Lung (tissue), 11 donors: ENCODE measurements at regions not wholly inside any gene's neighbourhood (a gene's known extent, or its start where the extent isn't known, plus 50 kb on each side); places are given as distances from the start of the nearest gene placed in this dataset.
A peak's percentile ranks its signal among the peaks of the same experiment; 100 is the strongest.

ENCODE experiments used
- ATAC-seq: fragments of 200-7000 bp; cut with Tn5 transposase; one replicate; pipeline ENCODE4 v1.9.1; 2020; ENCODE audit warnings: moderate number of reproducible peaks; ENCODE audit not compliant: insufficient read depth, low FRiP score
- DNase-seq, 3 donors: peaks; one replicate each; pipeline ENCODE4 v3.0.0-alpha.2; 2013 to 2017
- H3K27ac ChIP-seq, 2 donors: one replicate each; pipeline ENCODE4 v1.5.1; 2013; ENCODE audit warnings: mild to moderate bottlenecking in 2 of 2, moderate library complexity in 2 of 2, control low read depth in 1 of 2, inconsistent platforms in 1 of 2, low read depth in 1 of 2, low read length in 1 of 2
- H3K27me3 ChIP-seq, 3 donors: one replicate each; pipeline ENCODE4 v1.5.1; 2013; ENCODE audit warnings: low read length in 2 of 3; ENCODE audit not compliant: control insufficient read depth in 3 of 3, insufficient read depth in 3 of 3
- H3K36me3 ChIP-seq, 4 donors: one replicate each; pipeline ENCODE4 v1.5.1; 2013; ENCODE audit warnings: low read length in 4 of 4, mild to moderate bottlenecking in 1 of 4, moderate library complexity in 1 of 4; ENCODE audit not compliant: control insufficient read depth in 4 of 4, insufficient read depth in 4 of 4
- H3K4me1 ChIP-seq, 5 donors: one replicate each; pipeline ENCODE4 v1.5.1; 2013; ENCODE audit warnings: low read length in 5 of 5, mild to moderate bottlenecking in 2 of 5, moderate library complexity in 1 of 5; ENCODE audit not compliant: control insufficient read depth in 5 of 5, insufficient read depth in 5 of 5
- H3K4me3 ChIP-seq: one replicate; pipeline ENCODE4 v1.5.1; 2013; ENCODE audit warnings: mild to moderate bottlenecking, control low read depth, moderate library complexity
- H3K9ac ChIP-seq, 2 donors: one replicate each; pipeline ENCODE4 v1.5.1; 2013; ENCODE audit warnings: low read length in 2 of 2, control low read depth in 1 of 2; ENCODE audit not compliant: insufficient read depth in 1 of 2
- H3K9me3 ChIP-seq, 4 donors: one replicate each; pipeline ENCODE4 v1.5.1; 2013; ENCODE audit warnings: low read length in 3 of 4, mild to moderate bottlenecking in 1 of 4, moderate library complexity in 1 of 4; ENCODE audit not compliant: control insufficient read depth in 4 of 4, insufficient read depth in 3 of 4
- CTCF ChIP-seq: IDR thresholded peaks from 2 replicates; pipeline ENCODE4 v1.5.1; 2012; ENCODE audit warnings: mild to moderate bottlenecking; ENCODE audit errors: control extremely low read depth, extremely low read depth
- WGBS, 2 donors: extraction: QIAGEN DNeasy Blood & Tissue Kit; methylation state at CpG; one replicate each; pipeline ENCODE4 v1.1.7; 2013; 5-methylcytosine and 5-hydroxymethylcytosine counted together
- donor health status: control.
- donor health status: control.
- donor health status: Bipolar disorder and iron deficiency.
- donor health status: healthy.
- donor health status: DM: yes; HTN: yes; CAD: no.

- no peak for TF ChIP-seq CTCF
- H3K27me3 ChIP-seq = no peaks in the 10 kb centered on the region
- no peak overlapping the region for H3K4me3 ChIP-seq
- WGBS, 2 donors = 66 to 85% methylated on average over 2 of the region's 2 CpGs
- no peak overlapping the region for H3K27ac ChIP-seq
- H3K36me3 ChIP-seq = no peaks in the 10 kb centered on the region
- DNase-seq (no peak), ATAC-seq (no peak)
- H3K4me1 ChIP-seq = peaks cover 0 to 9% (median 0%) of the 10 kb centered on the region in 5 donors
- H3K9ac ChIP-seq = no peak overlapping the region
- H3K9me3 ChIP-seq = no peaks in the 10 kb centered on the region
Measured at GRCh38 chr6:47403801-47404200, 73.8 kb upstream of the CD2AP start.

GRCh38 chr6:47404435-47404834 is 73.2 kb upstream of the CD2AP start:
- no peak for ATAC-seq
- WGBS, 2 donors = 85 to 91% methylated on average over 4 of the region's 4 CpGs
- no peaks in the 10 kb centered on the region for H3K27me3 ChIP-seq

GRCh38 chr6:47405273-47405672 is 72.3 kb upstream of the CD2AP start:
- peak; percentile 59 for ATAC-seq
- no peak overlapping the region for H3K9ac ChIP-seq
- peak in 1 of 3 donors; percentile 30 for DNase-seq
- WGBS, 2 donors = 50 to 55% methylated on average over 5 of the region's 5 CpGs
- H3K4me1 ChIP-seq = peaks cover 0 to 9% (median 0%) of the 10 kb centered on the region in 5 donors
- no peak overlapping the region for H3K4me3 ChIP-seq
- TF ChIP-seq CTCF = no peak
- no peaks in the 10 kb centered on the region for H3K9me3 ChIP-seq
- no peak overlapping the region for H3K27ac ChIP-seq
- H3K36me3 ChIP-seq = no peaks in the 10 kb centered on the region
- H3K27me3 ChIP-seq = no peaks in the 10 kb centered on the region

More at GRCh38 chr6:47404435-47404834, 73.2 kb upstream of the CD2AP start:
- Histone ChIP-seq H3K4me3 (no peak overlapping the region), H3K4me1 (peaks cover 0 to 9% (median 0%) of the 10 kb centered on the region in 5 donors), H3K27ac (no peak overlapping the region), H3K9me3 (no peaks in the 10 kb centered on the region), H3K9ac (no peak overlapping the region), H3K36me3 (no peaks in the 10 kb centered on the region)
- TF ChIP-seq CTCF = no peak
- no peak for DNase-seq
